ENCODE measurements at regions not wholly inside any gene's neighbourhood (a gene's known extent, or its start where the extent isn't known, plus 50 kb on each side); places are given as distances from the start of the nearest gene placed in this dataset.

GRCh38 chr4:58551676-58552075 is 1441.5 kb upstream of the IGFBP7 start:
- DNase-seq, result peak; percentile 32

GRCh38 chr4:58543465-58543864 is 1433.3 kb upstream of the IGFBP7 start:
- no peak for DNase-seq

- DNase-seq, result no peak
Measured at GRCh38 chr4:58541926-58542325, 1431.7 kb upstream of the IGFBP7 start.

GRCh38 chr4:58522765-58523382 is 1412.7 kb upstream of the IGFBP7 start:
- DNase-seq, result no peak

- DNase-seq, result peak; percentile 84
Measured at GRCh38 chr4:58515226-58515625, 1405.0 kb upstream of the IGFBP7 start.

GRCh38 chr4:58514299-58514698 is 1404.1 kb upstream of the IGFBP7 start:
- DNase-seq, result peak; percentile 13

- DNase-seq, result no peak
Measured at GRCh38 chr4:58510652-58511051, 1400.5 kb upstream of the IGFBP7 start.

GRCh38 chr4:58507079-58507478 is 1396.9 kb upstream of the IGFBP7 start:
- no peak for DNase-seq

GRCh38 chr4:58502839-58503238 is 1392.7 kb upstream of the IGFBP7 start:
- peak; percentile 63 for DNase-seq

- DNase-seq, result no peak
Measured at GRCh38 chr4:58499182-58499581, 1389.0 kb upstream of the IGFBP7 start.

- DNase-seq, result no peak
Measured at GRCh38 chr4:58491620-58492019, 1381.4 kb upstream of the IGFBP7 start.

GRCh38 chr4:58477950-58478349 is 1367.8 kb upstream of the IGFBP7 start:
- DNase-seq, result no peak

- no peak for DNase-seq
Measured at GRCh38 chr4:58477513-58477912, 1367.3 kb upstream of the IGFBP7 start.

GRCh38 chr4:58475097-58475496 is 1364.9 kb upstream of the IGFBP7 start:
- DNase-seq, result no peak

GRCh38 chr4:58465031-58465430 is 1354.8 kb upstream of the IGFBP7 start:
- DNase-seq, result no peak

GRCh38 chr4:58456727-58457384 is 1346.7 kb upstream of the IGFBP7 start:
- no peak for DNase-seq

GRCh38 chr4:58453956-58454355 is 1343.8 kb upstream of the IGFBP7 start:
- no peak for DNase-seq

- DNase-seq, result no peak
Measured at GRCh38 chr4:58451707-58452106, 1341.5 kb upstream of the IGFBP7 start.

GRCh38 chr4:58435871-58436270 is 1325.7 kb upstream of the IGFBP7 start:
- no peak for DNase-seq

- no peak for DNase-seq
Measured at GRCh38 chr4:58413849-58414248, 1303.7 kb upstream of the IGFBP7 start.

GRCh38 chr4:58411904-58412303 is 1301.7 kb upstream of the IGFBP7 start:
- no peak for DNase-seq

- no peak for DNase-seq
Measured at GRCh38 chr4:58406762-58407161, 1296.6 kb upstream of the IGFBP7 start.

GRCh38 chr4:58368221-58368620 is 1258.0 kb upstream of the IGFBP7 start:
- no peak for DNase-seq

- DNase-seq, result no peak
Measured at GRCh38 chr4:58360354-58361133, 1250.4 kb upstream of the IGFBP7 start.
